ENCODE measurements at regions not wholly inside any gene's neighbourhood (a gene's known extent, or its start where the extent isn't known, plus 50 kb on each side); places are given as distances from the start of the nearest gene placed in this dataset.
"Not testable (repeated sequence)": the region's sequence is repeated elsewhere in the genome, so short reads cannot be mapped to it uniquely, and the experiment has no call there.

- no peak for DNase-seq
These were observed 250.4 kb upstream of the ST8SIA4 start for GRCh38 chr5:101153526-101153925.

DNA sequence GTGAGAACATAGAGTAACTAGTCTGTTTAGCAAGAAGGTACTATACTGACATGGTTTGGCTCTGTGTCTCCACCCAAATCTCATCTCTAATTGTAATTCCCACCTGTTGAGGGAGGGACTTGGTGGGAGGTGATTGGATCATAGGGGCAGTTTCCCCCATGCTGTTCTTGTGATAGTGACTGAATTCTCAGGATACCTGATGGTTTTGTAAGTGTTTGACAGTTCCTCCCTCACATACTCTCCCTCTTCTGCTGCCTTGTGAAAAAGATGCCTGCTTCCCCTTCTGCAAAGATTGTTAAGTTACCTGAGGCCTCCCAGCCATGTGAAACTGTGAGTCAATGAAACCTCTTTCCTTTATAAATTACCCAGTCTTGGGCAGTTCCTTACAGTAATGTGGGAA, 240.4 kb upstream of the ST8SIA4 start:
- no peak for DNase-seq

DNA sequence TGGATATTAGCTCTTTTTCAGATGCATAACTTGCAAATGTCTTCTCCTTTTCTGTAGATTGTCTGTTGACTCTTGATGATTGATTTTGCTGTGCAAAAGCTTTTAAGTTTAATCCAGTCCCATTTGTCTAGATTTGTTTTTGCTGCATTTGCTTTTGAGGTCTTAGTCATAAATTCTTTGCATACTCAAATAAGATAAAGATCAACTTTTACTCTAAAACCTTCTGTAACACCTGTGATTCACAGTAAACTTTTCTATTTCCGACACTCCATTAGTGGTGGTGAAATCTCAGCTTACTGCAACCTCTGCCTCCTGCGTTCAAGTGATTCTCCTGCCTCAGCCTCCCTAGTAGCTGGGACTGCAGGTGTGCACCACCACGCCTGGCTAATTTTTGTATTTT, 239.0 kb upstream of the ST8SIA4 start:
- no peak for DNase-seq

DNA sequence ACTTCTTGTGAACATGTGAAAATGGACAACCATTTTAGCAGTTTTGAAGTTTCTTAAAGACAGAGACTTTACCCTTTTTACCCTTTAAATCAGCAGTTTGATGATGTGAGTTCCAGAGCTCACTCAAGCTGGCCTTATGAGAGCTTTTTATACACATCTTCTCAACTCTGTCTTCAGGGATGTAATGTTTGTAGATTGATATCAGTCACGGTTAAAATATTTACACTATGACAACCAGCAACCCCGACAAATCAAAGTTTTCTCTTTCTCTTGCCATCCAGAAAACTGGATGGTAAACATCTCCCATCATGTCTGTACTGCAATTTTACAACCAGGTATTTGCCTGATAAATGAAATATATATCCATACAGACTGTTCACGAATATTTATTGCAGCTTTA, 233.4 kb upstream of the ST8SIA4 start:
- no peak for DNase-seq

GRCh38 chr5:101123363-101123762, 220.3 kb upstream of the ST8SIA4 start:
- DNase-seq, result no peak

GRCh38 chr5:101112645-101113044, 209.6 kb upstream of the ST8SIA4 start:
- DNase-seq, result peak; percentile 72

GRCh38 chr5:101103874-101104273, 200.8 kb upstream of the ST8SIA4 start:
- DNase-seq, result peak; percentile 32

DNA sequence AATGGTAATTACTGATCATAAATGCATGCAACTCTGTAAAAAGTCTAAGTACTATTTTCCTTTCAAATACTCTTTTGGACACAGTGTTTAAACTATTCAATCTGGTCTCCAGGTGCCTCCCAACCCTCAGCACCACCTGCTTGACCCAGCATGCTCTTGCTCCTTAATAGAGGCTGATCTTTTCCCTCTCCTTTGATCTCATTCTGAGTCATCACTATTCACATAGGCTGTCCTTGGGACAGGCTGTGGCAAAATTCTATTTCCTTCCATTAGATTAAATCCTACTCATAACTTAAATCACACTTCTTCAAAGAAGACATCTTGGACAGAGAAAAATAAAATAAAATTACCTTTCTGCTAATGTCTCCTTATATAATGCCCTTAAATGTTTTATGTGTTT, 199.4 kb upstream of the ST8SIA4 start:
- no peak for DNase-seq

- no peak for DNase-seq
These were observed 188.8 kb upstream of the ST8SIA4 start for GRCh38 chr5:101091902-101092301.

DNA sequence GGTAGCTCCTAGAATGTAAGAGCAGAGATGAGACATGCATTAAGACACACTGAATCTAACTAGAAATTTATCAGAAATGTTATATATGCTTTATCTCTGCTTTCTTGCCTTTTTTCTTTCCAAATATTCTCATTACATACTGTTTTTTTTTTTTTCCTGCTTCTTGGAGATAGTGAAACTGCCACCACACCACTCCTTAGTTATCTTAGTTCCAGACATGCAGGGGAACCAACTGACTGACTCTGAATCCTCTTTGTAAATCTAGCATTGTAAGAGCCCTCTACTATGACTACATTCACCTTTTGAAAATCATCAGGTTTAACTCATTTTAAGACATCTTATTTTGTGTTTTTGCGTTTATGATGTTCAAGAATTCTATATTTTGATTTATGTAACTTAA, 181.3 kb upstream of the ST8SIA4 start:
- DNase-seq, result no peak

- no peak for DNase-seq
These were observed 177.6 kb upstream of the ST8SIA4 start for GRCh38 chr5:101080462-101081240.

DNA sequence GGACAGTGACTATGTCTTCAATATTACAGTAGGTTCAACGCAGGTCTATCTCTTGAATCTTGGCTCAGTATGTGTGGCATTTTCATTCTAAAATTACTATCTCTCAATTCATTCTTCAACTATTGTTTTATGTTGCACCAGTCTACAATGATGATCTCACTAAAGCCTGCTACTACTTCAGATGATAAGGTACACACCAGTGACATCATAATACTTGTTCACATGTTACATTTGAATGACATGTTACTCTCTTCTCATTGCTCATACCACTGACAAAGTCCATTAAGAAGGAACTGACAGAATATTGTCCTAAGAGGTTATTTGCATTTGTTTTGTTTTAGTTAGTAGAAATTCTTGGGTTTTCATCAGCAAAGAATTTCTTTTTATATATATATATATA, 165.2 kb upstream of the ST8SIA4 start:
- no peak for DNase-seq

- no peak for DNase-seq
These were observed 164.3 kb upstream of the ST8SIA4 start for GRCh38 chr5:101067429-101067828.

- no peak for DNase-seq
These were observed 159.8 kb upstream of the ST8SIA4 start for GRCh38 chr5:101062902-101063301.

- no peak for DNase-seq
These were observed 144.1 kb upstream of the ST8SIA4 start for GRCh38 chr5:101047181-101047580.

DNA sequence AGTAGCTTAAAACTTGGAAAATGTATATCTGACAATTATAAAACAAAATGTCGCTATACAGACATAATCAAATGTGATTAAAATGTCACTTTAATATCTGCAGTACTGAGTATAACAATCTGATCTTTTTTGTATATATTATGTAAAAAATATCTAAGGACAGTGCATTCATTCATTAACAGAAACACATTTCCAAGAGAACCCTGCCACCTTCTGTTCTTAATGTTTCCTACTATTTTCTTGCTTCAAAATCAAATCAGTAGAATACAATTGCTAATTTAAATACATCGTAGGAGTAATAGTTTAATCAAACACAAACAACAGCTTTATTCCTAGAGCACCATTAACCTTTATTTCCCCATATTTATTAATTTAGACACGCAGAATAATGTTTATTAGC, 142.6 kb upstream of the ST8SIA4 start:
- DNase-seq, result no peak

- not testable (repeated sequence) for DNase-seq
These were observed 136.9 kb upstream of the ST8SIA4 start for GRCh38 chr5:101040002-101040401.

DNA sequence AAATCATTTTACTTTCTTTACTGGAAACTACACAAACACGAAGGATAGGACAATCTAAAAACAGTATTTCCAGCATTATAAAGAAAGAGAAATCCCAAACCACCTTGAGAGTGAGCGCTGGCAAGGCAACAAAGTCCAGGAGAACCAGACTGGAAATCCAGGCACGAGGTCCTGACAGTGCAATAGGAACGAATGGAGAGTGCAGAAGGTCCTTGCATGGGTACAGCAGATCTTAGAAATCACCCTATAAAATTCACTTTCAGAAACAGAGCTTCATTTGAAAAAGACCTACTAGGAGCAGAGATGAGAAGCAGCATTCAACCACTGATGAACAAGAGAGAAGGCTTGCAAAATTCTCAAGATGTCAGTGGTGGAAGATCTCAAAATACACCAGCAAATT, 133.7 kb upstream of the ST8SIA4 start:
- no peak for DNase-seq

DNA sequence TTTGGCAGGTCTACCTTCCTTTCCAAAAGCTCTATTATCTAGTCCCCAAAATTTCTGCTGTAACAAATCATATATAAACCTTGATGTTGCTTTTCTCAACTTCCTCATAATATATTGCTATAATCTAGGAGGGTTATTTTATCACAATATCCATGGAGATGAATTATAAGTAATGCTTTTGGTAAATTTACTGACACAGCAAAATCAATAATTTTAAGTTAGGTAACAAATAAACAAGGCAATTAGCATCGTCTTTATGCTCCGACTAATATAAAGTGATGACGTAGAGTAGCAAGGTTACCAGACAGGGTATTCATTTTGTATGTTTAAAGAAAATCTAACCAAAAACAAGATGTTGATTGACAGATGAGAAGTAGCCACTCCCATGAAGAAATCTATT, 132.3 kb upstream of the ST8SIA4 start:
- DNase-seq, result no peak

DNA sequence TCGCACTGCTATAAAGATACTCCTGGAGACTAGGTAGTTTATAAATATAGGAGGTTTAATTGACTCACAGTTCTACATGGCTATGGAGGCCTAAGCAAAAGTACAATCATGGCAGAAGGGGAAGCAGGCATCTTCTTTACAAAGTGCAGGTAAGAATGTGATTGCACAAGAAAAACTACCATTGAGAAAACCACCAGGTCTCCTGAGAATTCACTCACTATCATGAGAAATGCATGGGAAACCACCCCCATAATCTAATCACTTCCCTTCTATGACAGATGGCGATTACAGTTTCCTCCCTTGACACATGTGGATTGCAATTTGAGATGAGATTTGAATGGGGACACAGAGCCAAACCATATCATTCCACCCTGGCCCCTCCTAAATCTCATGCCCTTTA, 121.2 kb upstream of the ST8SIA4 start:
- DNase-seq, result no peak

- DNase-seq, result no peak
These were observed 115.2 kb upstream of the ST8SIA4 start for GRCh38 chr5:101018299-101018698.

DNA sequence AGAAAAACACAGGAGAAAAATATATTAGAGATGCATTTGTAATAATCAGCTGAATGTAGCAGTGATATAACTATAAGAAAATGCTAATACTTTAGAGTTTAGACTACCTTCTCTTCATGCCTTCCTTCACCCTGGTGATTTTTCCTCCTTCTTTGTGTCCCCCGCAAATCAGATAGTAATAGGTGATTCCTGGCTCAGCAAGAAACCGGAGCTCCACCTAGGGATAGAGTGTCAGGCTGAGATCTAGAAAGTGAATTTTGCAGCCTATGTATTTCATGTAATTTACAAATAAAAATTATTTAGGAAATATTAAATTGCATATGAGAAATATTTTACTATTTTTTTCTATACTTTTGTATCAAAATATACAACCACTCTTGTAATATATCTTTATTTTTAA, 109.8 kb upstream of the ST8SIA4 start:
- DNase-seq, result no peak

DNA sequence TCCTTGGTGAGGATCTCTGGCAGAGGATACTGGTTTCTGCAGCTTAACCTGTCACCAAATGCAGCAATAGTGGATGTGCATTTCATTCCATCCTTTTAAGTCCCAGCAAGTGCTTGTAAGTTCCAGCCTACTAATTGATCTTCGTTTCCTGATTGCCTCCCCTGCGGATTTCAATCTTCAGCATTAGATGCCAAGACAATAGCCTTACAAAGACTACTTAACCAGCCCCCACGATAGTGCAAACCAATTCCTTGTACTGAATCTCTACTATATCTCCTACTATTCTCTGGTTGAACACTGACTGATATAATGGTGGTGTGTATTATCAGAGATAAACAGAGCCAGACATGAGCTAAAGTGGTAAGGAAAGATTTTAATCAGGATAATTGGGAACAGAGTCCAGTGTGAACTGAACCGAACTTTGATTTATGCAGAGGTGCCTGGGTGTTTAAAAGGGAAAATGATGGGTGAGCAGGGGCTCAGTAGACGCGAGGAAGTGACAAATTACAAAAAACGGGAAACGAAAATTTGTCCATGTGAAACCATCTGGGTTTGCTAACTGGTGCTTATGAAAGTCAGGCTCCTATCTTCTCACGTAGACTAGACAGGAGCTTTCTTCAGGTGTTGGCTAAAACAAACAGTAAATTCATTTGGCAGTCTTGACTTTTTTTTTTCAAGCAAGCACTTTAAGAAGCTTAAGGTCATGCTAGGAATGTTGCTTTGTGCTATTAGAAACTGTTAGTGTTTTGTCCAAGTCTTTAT, 106.9 kb upstream of the ST8SIA4 start:
- DNase-seq, result no peak

GRCh38 chr5:100992354-100992753, 89.3 kb upstream of the ST8SIA4 start:
- DNase-seq, result no peak

DNA sequence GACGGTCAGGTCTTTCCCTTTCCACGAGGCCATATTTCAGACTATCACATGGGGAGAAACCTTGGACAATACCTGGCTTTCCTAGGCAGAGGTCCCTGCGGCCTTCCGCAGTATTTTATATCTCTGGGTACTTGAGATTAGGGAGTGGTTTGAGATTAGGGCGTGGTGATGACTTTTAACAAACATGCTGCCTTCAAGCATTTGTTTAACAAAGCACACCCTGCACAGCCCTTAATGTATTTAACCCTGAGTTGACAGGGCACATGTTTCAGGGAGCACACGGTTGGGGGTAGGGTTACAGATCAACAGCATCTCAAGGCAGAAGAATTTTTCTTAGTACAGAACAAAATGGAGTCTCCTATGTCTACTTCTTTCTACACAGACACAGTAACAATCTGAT, 80.5 kb upstream of the ST8SIA4 start:
- not testable (repeated sequence) for DNase-seq
